DND-41 (cell line): ENCODE measurements at regions not wholly inside any gene's neighbourhood (a gene's known extent, or its start where the extent isn't known, plus 50 kb on each side); places are given as distances from the start of the nearest gene placed in this dataset.
"Not testable (repeated sequence)": the region's sequence is repeated elsewhere in the genome, so short reads cannot be mapped to it uniquely, and the experiment has no call there.

Experiments used
- CTCF ChIP-seq: IDR thresholded peaks from 2 replicates; pipeline ENCODE4 v1.5.1; 2012; ENCODE audit warnings: borderline replicate concordance, low read length, moderate library complexity, mild to moderate bottlenecking; ENCODE audit not compliant: poor library complexity, severe bottlenecking; ENCODE audit errors: extremely low read depth
- EZH2 ChIP-seq: IDR thresholded peaks from 3 replicates; pipeline ENCODE4 v1.6.1; 2012; ENCODE audit warnings: borderline replicate concordance, low read depth, mild to moderate bottlenecking, moderate library complexity, low read length, inconsistent platforms; ENCODE audit not compliant: severe bottlenecking

- TF ChIP-seq EZH2, CTCF: not testable (repeated sequence)
These were observed 83.8 kb downstream of the MALL start for GRCh38 chr2:110031722-110032327.
